T-cell (primary cell): ENCODE measurements at regions not wholly inside any gene's neighbourhood (a gene's known extent, or its start where the extent isn't known, plus 50 kb on each side); places are given as distances from the start of the nearest gene placed in this dataset.

ENCODE experiments used
- ATAC-seq, 4 experiments: fragments of 200-7000 bp in 3 of 4; fragments of 150-1000 bp in 1 of 4; cut with Tn5 transposase; replicated peaks in 1 of 4; 1 replicate in 3 of 4; 2 replicates in 1 of 4; pipeline ENCODE4 v1.10.0; 2021; ENCODE audit warnings: moderate library complexity in 3 of 4, mild to moderate bottlenecking in 2 of 4, moderate number of reproducible peaks in 1 of 4
- CTCF ChIA-PET, 2 donors: fragments of 300-600 bp; sonication (Branson Sonifier 250); formaldehyde crosslinking; loops; one replicate each; lab custom pipeline; 2022; ENCODE audit warnings: antibody characterized with exemption in 2 of 2; lab: Charles Lee
- POLR2A ChIA-PET, 2 donors: fragments of 300-600 bp; sonication (Branson Sonifier 250); formaldehyde crosslinking; loops; one replicate each; lab custom pipeline; 2022; ENCODE audit warnings: antibody characterized with exemption in 2 of 2; lab: Charles Lee
- DNase-seq, 35 experiments: peaks; one replicate each; pipeline versions ENCODE4 v3.0.0 to v3.0.0-alpha.2; 2013 to 2023
- H3K27ac ChIP-seq: one replicate; pipeline ENCODE4 v1.5.1; 2013; ENCODE audit warnings: low read length
- H3K27me3 ChIP-seq, 2 experiments: replicated peaks in 1 of 2; 1 replicate in 1 of 2; 2 replicates in 1 of 2; pipeline versions ENCODE4 v1.6.1 to v1.7.0; 2013; ENCODE audit warnings: low read length in 1 of 2, mixed read lengths in 1 of 2; ENCODE audit not compliant: control insufficient read depth in 2 of 2, insufficient read depth in 2 of 2; ENCODE audit errors: extremely low read depth in 1 of 2
- H3K36me3 ChIP-seq, 2 donors: 1 replicate in 1 of 2; 2 replicates in 1 of 2; pipeline versions ENCODE4 v1.6.1 to v1.7.0; 2013; ENCODE audit warnings: low read length in 1 of 2; ENCODE audit not compliant: control insufficient read depth in 2 of 2, insufficient read depth in 1 of 2; ENCODE audit errors: extremely low read depth in 1 of 2
- H3K4me1 ChIP-seq, 2 experiments: 1 replicate in 1 of 2; 2 replicates in 1 of 2; pipeline versions ENCODE4 v1.6.1 to v1.7.0; 2013; ENCODE audit warnings: low read length in 2 of 2, mixed read lengths in 1 of 2; ENCODE audit not compliant: insufficient read depth in 2 of 2, control insufficient read depth in 1 of 2; ENCODE audit errors: extremely low read depth in 1 of 2
- H3K4me3 ChIP-seq, 2 donors: 1 replicate in 1 of 2; 2 replicates in 1 of 2; pipeline versions ENCODE4 v1.5.1 to v1.7.0; 2013; ENCODE audit warnings: mild to moderate bottlenecking in 2 of 2, low read length in 1 of 2, moderate library complexity in 1 of 2; ENCODE audit not compliant: control insufficient read depth in 1 of 2; ENCODE audit errors: extremely low read depth in 1 of 2
- H3K9me3 ChIP-seq: 2 replicates; pipeline ENCODE4 v1.7.0; 2013
- H3K27ac Mint-ChIP-seq, 2 donors: one replicate each; pipeline ENCODE4 v1.8.0; 2020 to 2021; ENCODE audit warnings: mild to moderate bottlenecking in 2 of 2, mixed read lengths in 2 of 2
- H3K27me3 Mint-ChIP-seq, 2 donors: one replicate each; pipeline ENCODE4 v1.8.0; 2021 to 2022; ENCODE audit warnings: mixed read lengths in 2 of 2
- H3K36me3 Mint-ChIP-seq: one replicate; pipeline ENCODE4 v1.8.0; 2021; ENCODE audit warnings: mixed read lengths
- H3K4me1 Mint-ChIP-seq, 3 donors: one replicate each; pipeline ENCODE4 v1.8.0; 2020 to 2022; ENCODE audit warnings: mixed read lengths in 3 of 3, mild to moderate bottlenecking in 1 of 3
- H3K4me3 Mint-ChIP-seq, 3 donors: one replicate each; pipeline ENCODE4 v1.8.0; 2020 to 2022; ENCODE audit warnings: mild to moderate bottlenecking in 3 of 3, mixed read lengths in 3 of 3, moderate library complexity in 3 of 3
- H3K9me3 Mint-ChIP-seq, 3 donors: one replicate each; pipeline ENCODE4 v1.8.0; 2020 to 2022; ENCODE audit warnings: mixed read lengths in 3 of 3
- WGBS: methylation state at CpG from one replicate; pipeline ENCODE4 v1.1.5; 2013; ENCODE audit warnings: missing lambda C conversion rate; ENCODE audit not compliant: insufficient coverage; 5-methylcytosine and 5-hydroxymethylcytosine counted together

GRCh38 chr1:228863776-228864175 is 128.5 kb downstream of the RHOU start:
- H3K36me3 ChIP-seq, result no peaks in the 10 kb centered on the region
- ATAC-seq (no peak), DNase-seq (no peak)
- no peak overlapping the region for H3K4me3 ChIP-seq
- WGBS, result 94% methylated on average over 7 of the region's 7 CpGs
- H3K27me3 ChIP-seq, result no peaks in the 10 kb centered on the region
- peak overlapping the region; percentile 24 to 44 for H3K27ac Mint-ChIP-seq
- peaks cover 29 to 37% (median 32%) of the 10 kb centered on the region in 3 donors for H3K4me1 Mint-ChIP-seq
- no peak overlapping the region for H3K27ac ChIP-seq
- ChIA-PET CTCF (interaction anchor here in 1 of 2 donors (0.7 kb wide), 1 partner anchor 1291 kb away, joined by 5 read pairs; no protein-coding TSS in a partner anchor), POLR2A (no interaction called here)
- no peaks in the 10 kb centered on the region for H3K36me3 Mint-ChIP-seq
- peak overlapping the region in 1 of 3 donors; percentile 48 for H3K4me3 Mint-ChIP-seq
- no peaks in the 10 kb centered on the region for H3K9me3 Mint-ChIP-seq
- peaks cover 0 to 4% of the 10 kb centered on the region in 2 donors for H3K27me3 Mint-ChIP-seq
- peaks cover 16 to 22% of the 10 kb centered on the region in 2 experiments for H3K4me1 ChIP-seq
- no peaks in the 10 kb centered on the region for H3K9me3 ChIP-seq

- ChIA-PET POLR2A (no interaction called here), CTCF (interaction anchor here in 1 of 2 donors (0.8 kb wide), 1 partner anchor 72 kb away, joined by 8 read pairs; no protein-coding TSS in a partner anchor)
- Histone ChIP-seq H3K27ac (no peak overlapping the region), H3K27me3 (no peaks in the 10 kb centered on the region), H3K9me3 (no peaks in the 10 kb centered on the region), H3K4me3 (no peak overlapping the region), H3K36me3 (no peaks in the 10 kb centered on the region), H3K4me1 (peaks cover 16 to 22% of the 10 kb centered on the region in 2 experiments)
- 93% methylated on average over 5 of the region's 7 CpGs for WGBS
- Mint-ChIP-seq H3K9me3 (no peaks in the 10 kb centered on the region), H3K4me3 (no peak overlapping the region), H3K27me3 (no peaks in the 10 kb centered on the region), H3K36me3 (no peaks in the 10 kb centered on the region), H3K27ac (no peak overlapping the region), H3K4me1 (peaks cover 28 to 37% (median 28%) of the 10 kb centered on the region in 3 donors)
- DNase-seq (no peak), ATAC-seq (no peak)
These were observed 130.5 kb downstream of the RHOU start for GRCh38 chr1:228865627-228866330.

GRCh38 chr1:228866468-228866867 is 131.2 kb downstream of the RHOU start:
- no peaks in the 10 kb centered on the region for H3K36me3 Mint-ChIP-seq
- Histone ChIP-seq H3K4me1 (peaks cover 16 to 22% of the 10 kb centered on the region in 2 experiments), H3K9me3 (no peaks in the 10 kb centered on the region), H3K36me3 (no peaks in the 10 kb centered on the region), H3K27ac (no peak overlapping the region), H3K4me3 (no peak overlapping the region), H3K27me3 (no peaks in the 10 kb centered on the region)
- DNase-seq (no peak), ATAC-seq (no peak)
- no peak overlapping the region for H3K4me3 Mint-ChIP-seq
- peaks cover 25 to 37% (median 25%) of the 10 kb centered on the region in 3 donors for H3K4me1 Mint-ChIP-seq
- H3K27me3 Mint-ChIP-seq, result no peaks in the 10 kb centered on the region
- 94% methylated on average over 9 of the region's 11 CpGs for WGBS
- H3K9me3 Mint-ChIP-seq, result no peaks in the 10 kb centered on the region
- ChIA-PET CTCF (no interaction called here), POLR2A (no interaction called here)
- H3K27ac Mint-ChIP-seq, result no peak overlapping the region

GRCh38 chr1:228867108-228867950 is 132.1 kb downstream of the RHOU start:
- Histone ChIP-seq H3K4me1 (peaks cover 16 to 22% of the 10 kb centered on the region in 2 experiments), H3K9me3 (no peaks in the 10 kb centered on the region), H3K27ac (no peak overlapping the region), H3K27me3 (no peaks in the 10 kb centered on the region), H3K36me3 (no peaks in the 10 kb centered on the region), H3K4me3 (no peak overlapping the region)
- no peak overlapping the region for H3K4me3 Mint-ChIP-seq
- H3K4me1 Mint-ChIP-seq, result peaks cover 18 to 37% (median 19%) of the 10 kb centered on the region in 3 donors
- POLR2A ChIA-PET, result no interaction called here
- CTCF ChIA-PET, result no interaction called here
- no peaks in the 10 kb centered on the region for H3K36me3 Mint-ChIP-seq
- H3K9me3 Mint-ChIP-seq, result no peaks in the 10 kb centered on the region
- no peak overlapping the region for H3K27ac Mint-ChIP-seq
- H3K27me3 Mint-ChIP-seq, result no peaks in the 10 kb centered on the region
- ATAC-seq (no peak), DNase-seq (no peak)
- 85% methylated on average over 4 of the region's 7 CpGs for WGBS

- 81% methylated on average over 11 of the region's 12 CpGs for whole genome bisulfite sequencing
- DNase-seq, result no peak
- no peak overlapping the region for H3K27ac Mint-ChIP-seq
- no peak overlapping the region for H3K4me3 ChIP-seq
- H3K27ac ChIP-seq, result no peak overlapping the region
- no peaks in the 10 kb centered on the region for H3K9me3 ChIP-seq
- H3K36me3 Mint-ChIP-seq, result no peaks in the 10 kb centered on the region
- CTCF ChIA-PET, result no interaction called here
- H3K36me3 ChIP-seq, result no peaks in the 10 kb centered on the region
- H3K4me1 Mint-ChIP-seq, result peaks cover 16 to 35% (median 17%) of the 10 kb centered on the region in 3 donors
- no peak for ATAC-seq
- no peak overlapping the region for H3K4me3 Mint-ChIP-seq
- peaks cover 16 to 20% of the 10 kb centered on the region in 2 experiments for H3K4me1 ChIP-seq
- no peaks in the 10 kb centered on the region for H3K9me3 Mint-ChIP-seq
- H3K27me3 ChIP-seq, result no peaks in the 10 kb centered on the region
- no peaks in the 10 kb centered on the region for H3K27me3 Mint-ChIP-seq
- POLR2A ChIA-PET, result interaction anchor here in 1 of 2 donors (0.5 kb wide), 1 partner anchor 1536 kb away, joined by 5 read pairs; no protein-coding TSS in a partner anchor
These were observed 132.9 kb downstream of the RHOU start for GRCh38 chr1:228867951-228868730.

- Histone ChIP-seq H3K4me1 (peaks cover 12 to 15% of the 10 kb centered on the region in 2 experiments), H3K4me3 (no peak overlapping the region), H3K27me3 (no peaks in the 10 kb centered on the region), H3K9me3 (no peaks in the 10 kb centered on the region), H3K36me3 (no peaks in the 10 kb centered on the region), H3K27ac (no peak overlapping the region)
- Mint-ChIP-seq H3K9me3 (no peaks in the 10 kb centered on the region), H3K27me3 (no peaks in the 10 kb centered on the region), H3K4me1 (peaks cover 10 to 29% (median 12%) of the 10 kb centered on the region in 3 donors), H3K4me3 (no peak overlapping the region), H3K27ac (no peak overlapping the region), H3K36me3 (no peaks in the 10 kb centered on the region)
- CTCF ChIA-PET, result no interaction called here
- POLR2A ChIA-PET, result interaction anchor here in 1 of 2 donors (0.5 kb wide), 1 partner anchor 1536 kb away, joined by 5 read pairs; no protein-coding TSS in a partner anchor
- no CpG with 5 or more reads among the region's 3 CpGs for WGBS
- ATAC-seq, result no peak
- DNase-seq, result no peak
These were observed 133.4 kb downstream of the RHOU start for GRCh38 chr1:228868731-228869024.
